Brain microvascular endothelial cell (primary cell): ENCODE measurements at regions not wholly inside any gene's neighbourhood (a gene's known extent, or its start where the extent isn't known, plus 50 kb on each side); places are given as distances from the start of the nearest gene placed in this dataset.

Experiments used
- DNase-seq: peaks from one replicate; pipeline ENCODE4 v3.0.0-alpha.2; 2020
- H3K27ac ChIP-seq: fragments of 250-450 bp; sonication (Bioruptor Pico); 2 replicates; pipeline ENCODE4 v1.5.1; 2020; ENCODE audit warnings: mild to moderate bottlenecking, moderate library complexity
- H3K27me3 ChIP-seq: fragments of 250-450 bp; sonication (Bioruptor Pico); replicated peaks from 2 replicates; pipeline ENCODE4 v1.5.1; 2020; ENCODE audit warnings: mild to moderate bottlenecking
- H3K36me3 ChIP-seq: fragments of 250-450 bp; sonication (Bioruptor Pico); replicated peaks from 2 replicates; pipeline ENCODE4 v1.5.1; 2020; ENCODE audit warnings: mild to moderate bottlenecking
- H3K4me3 ChIP-seq: 2 replicates; pipeline ENCODE4 v1.5.1; 2011; ENCODE audit warnings: low read depth, mild to moderate bottlenecking, control low read depth, low read length, moderate library complexity
- in situ Hi-C: cut with HindIII; loops from 2 replicates; pipeline ENCODE4 v1.10.0; 2017; ENCODE audit warnings: low sequenced_read_pairs, low pct_ligation_motif_present
- TF ChIP-seq, protein P1 (sequence below): IDR thresholded peaks from 2 replicates; pipeline ENCODE4 v1.5.1; 2011; ENCODE audit warnings: low read depth, mild to moderate bottlenecking, moderate library complexity, low read length, control low read depth, inconsistent platforms; ENCODE audit errors: missing control alignments

DNA sequence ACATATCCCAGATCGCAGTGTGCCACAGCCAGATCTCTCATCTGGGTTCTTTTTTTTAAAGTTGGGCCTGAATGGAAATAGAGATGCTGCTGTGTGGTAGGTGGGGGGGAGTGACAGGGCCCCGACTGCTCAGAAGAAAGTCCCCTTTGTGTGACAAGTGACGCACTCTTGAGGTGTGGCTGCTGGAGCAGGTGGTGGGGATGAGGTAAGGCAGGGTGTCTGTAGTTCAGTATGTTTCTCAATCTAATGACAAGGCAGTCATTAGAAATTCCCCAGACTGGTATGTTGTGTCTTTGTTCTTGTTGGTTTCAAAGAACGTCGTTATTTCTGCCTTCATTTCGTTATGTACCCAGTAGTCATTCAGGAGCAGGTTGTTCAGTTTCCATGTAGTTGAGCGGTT is 128.8 kb upstream of the TACR1 start:
- no peak overlapping the region for H3K4me3 ChIP-seq
- no peaks in the 10 kb centered on the region for H3K36me3 ChIP-seq
- in situ Hi-C loops, result no loop called here
- TF ChIP-seq, protein P1, sequence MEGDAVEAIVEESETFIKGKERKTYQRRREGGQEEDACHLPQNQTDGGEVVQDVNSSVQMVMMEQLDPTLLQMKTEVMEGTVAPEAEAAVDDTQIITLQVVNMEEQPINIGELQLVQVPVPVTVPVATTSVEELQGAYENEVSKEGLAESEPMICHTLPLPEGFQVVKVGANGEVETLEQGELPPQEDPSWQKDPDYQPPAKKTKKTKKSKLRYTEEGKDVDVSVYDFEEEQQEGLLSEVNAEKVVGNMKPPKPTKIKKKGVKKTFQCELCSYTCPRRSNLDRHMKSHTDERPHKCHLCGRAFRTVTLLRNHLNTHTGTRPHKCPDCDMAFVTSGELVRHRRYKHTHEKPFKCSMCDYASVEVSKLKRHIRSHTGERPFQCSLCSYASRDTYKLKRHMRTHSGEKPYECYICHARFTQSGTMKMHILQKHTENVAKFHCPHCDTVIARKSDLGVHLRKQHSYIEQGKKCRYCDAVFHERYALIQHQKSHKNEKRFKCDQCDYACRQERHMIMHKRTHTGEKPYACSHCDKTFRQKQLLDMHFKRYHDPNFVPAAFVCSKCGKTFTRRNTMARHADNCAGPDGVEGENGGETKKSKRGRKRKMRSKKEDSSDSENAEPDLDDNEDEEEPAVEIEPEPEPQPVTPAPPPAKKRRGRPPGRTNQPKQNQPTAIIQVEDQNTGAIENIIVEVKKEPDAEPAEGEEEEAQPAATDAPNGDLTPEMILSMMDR, result no peak
- no peak for DNase-seq
- H3K27ac ChIP-seq, result no peak overlapping the region
- no peaks in the 10 kb centered on the region for H3K27me3 ChIP-seq

DNA sequence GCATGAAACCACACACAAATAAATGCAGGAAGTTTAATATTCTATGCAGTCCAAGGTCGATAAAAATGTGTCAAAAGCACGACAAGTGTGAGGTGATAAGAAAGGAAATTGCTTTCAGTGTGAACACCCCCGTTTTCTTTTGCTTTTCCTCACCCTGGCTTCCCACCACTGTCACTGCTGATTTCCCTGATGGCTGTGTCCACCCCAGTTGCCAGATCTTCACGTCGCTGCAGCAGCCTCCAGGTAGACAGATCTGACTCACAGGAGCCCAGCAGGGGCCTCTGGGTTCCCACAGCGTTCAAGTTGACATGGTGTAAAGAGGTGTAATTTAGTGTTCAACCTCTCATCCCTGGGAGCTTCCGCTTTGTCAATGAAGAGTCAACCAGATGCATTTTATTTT is 128.0 kb upstream of the TACR1 start:
- H3K27me3 ChIP-seq, result no peaks in the 10 kb centered on the region
- no peak for DNase-seq
- no peak overlapping the region for H3K27ac ChIP-seq
- in situ Hi-C loops, result no loop called here
- no peak overlapping the region for H3K4me3 ChIP-seq
- TF ChIP-seq, protein P1, result no peak
- H3K36me3 ChIP-seq, result no peaks in the 10 kb centered on the region

DNA sequence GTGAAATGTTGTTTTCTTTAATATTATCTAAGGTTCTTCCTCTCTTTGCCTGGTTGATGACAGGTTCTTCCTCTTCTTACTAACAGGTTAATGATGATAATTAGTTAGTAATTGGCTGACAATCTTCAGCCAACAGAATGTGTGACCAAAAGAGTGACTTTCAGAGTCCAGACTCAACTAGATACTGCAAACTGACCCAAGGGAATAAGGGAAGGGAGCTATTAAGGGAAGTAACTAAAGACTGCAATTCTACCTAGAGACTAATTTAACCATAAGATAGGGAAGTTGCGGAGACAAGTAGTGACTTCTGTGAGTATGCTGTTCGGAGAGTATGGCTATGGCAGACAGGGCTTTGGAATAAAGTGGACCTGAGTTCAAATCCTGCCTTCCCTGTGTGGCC is 127.3 kb upstream of the TACR1 start:
- no peaks in the 10 kb centered on the region for H3K36me3 ChIP-seq
- H3K27me3 ChIP-seq, result no peaks in the 10 kb centered on the region
- TF ChIP-seq, protein P1, result no peak
- no peak overlapping the region for H3K27ac ChIP-seq
- in situ Hi-C loops, result no loop called here
- H3K4me3 ChIP-seq, result no peak overlapping the region
- no peak for DNase-seq

DNA sequence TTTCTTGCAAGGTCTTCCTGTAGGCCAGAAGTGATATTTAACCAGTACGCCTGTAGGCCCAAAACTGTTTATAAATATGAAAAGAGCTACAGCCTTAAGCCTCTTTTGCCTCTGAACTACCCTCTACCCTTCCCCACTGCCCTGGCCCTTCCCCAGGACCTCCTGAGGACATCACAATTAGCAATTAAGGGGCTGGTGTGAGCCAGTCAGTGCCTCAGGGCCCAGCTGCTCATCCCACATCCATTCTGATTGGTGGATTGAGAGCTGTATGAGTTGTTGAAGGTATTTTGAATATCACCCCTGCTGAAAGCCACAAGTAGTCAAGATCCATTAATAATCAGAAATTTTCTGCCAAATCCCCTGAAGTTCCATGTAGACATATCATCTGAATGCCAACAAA is 126.3 kb upstream of the TACR1 start:
- Histone ChIP-seq H3K36me3 (no peaks in the 10 kb centered on the region), H3K27ac (no peak overlapping the region), H3K4me3 (no peak overlapping the region), H3K27me3 (no peaks in the 10 kb centered on the region)
- TF ChIP-seq, protein P1, result no peak
- DNase-seq, result no peak
- in situ Hi-C loops, result no loop called here

DNA sequence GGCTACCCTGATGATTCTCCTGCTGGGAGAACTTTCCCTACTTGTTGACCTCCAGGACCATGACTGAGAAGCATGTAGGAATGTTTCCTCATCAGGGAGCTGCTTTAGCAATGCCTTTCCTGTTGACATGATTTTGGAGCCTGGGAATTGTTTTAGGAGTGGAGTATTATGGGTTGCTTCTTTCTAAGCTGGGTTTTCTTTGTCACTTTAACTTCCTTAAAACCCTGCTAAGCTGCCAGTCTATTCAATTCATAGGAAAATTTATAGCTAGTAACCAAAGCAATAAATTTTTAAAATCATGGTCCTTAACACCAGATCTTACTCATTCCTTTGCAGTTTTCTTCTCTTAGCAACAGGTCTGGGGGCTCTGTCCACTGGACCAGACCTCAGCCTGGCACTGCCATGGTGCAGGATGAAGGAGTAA is 125.6 kb upstream of the TACR1 start:
- DNase-seq, result no peak
- Histone ChIP-seq H3K36me3 (no peaks in the 10 kb centered on the region), H3K4me3 (no peak overlapping the region), H3K27me3 (no peaks in the 10 kb centered on the region), H3K27ac (no peak overlapping the region)
- in situ Hi-C loops, result no loop called here
- TF ChIP-seq, protein P1, result no peak

DNA sequence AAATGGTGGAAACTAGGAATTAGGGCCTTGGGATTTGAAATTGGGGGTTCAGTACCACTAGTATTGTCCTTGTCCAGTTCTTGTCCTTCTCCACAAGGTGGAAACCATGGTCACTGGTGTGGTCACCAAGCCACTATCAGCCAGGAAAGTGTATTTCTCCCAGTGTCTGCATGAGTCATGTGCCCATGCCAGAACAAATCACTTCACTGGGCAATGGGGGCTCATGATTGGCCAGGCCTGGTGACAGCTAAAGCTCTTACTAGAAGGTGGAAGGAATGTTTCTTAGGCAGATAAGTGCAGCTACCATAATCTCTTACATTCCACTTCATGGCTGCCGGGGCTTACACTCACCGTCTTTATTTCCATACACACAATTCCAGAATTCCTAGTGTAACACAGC is 124.8 kb upstream of the TACR1 start:
- H3K36me3 ChIP-seq, result no peaks in the 10 kb centered on the region
- no peak overlapping the region for H3K27ac ChIP-seq
- no peak overlapping the region for H3K4me3 ChIP-seq
- no peaks in the 10 kb centered on the region for H3K27me3 ChIP-seq
- TF ChIP-seq, protein P1, result no peak
- in situ Hi-C loops, result no loop called here
- no peak for DNase-seq
